CD14-positive monocyte (primary cell): ENCODE measurements at regions not wholly inside any gene's neighbourhood (a gene's known extent, or its start where the extent isn't known, plus 50 kb on each side); places are given as distances from the start of the nearest gene placed in this dataset.

ENCODE experiments used
- DNase-seq, 3 donors: peaks; one replicate each; pipeline ENCODE4 v3.0.0-alpha.2; 2011 to 2022
- H2AFZ ChIP-seq: 2 replicates; pipeline ENCODE4 v1.6.0; 2012; ENCODE audit warnings: mild to moderate bottlenecking, low read depth, low read length, inconsistent platforms; ENCODE audit not compliant: insufficient read depth, poor library complexity, severe bottlenecking
- H3K27ac ChIP-seq, 2 donors: 1 replicate in 1 of 2; 2 replicates in 1 of 2; pipeline ENCODE4 v1.5.1; 2012 to 2013; ENCODE audit warnings: low read length in 2 of 2, control low read depth in 1 of 2, inconsistent platforms in 1 of 2, low read depth in 1 of 2, mild to moderate bottlenecking in 1 of 2
- H3K27me3 ChIP-seq, 2 donors: one replicate each; pipeline versions ENCODE4 v1.6.0 to v1.6.1; 2011 to 2013; ENCODE audit warnings: low read length in 2 of 2; ENCODE audit not compliant: control insufficient read depth in 2 of 2, insufficient read depth in 2 of 2
- H3K36me3 ChIP-seq, 2 donors: replicated peaks in 1 of 2; 1 replicate in 1 of 2; 2 replicates in 1 of 2; pipeline versions ENCODE4 v1.5.1 to v1.6.1; 2012 to 2013; ENCODE audit warnings: low read length in 2 of 2, control low read depth in 1 of 2, inconsistent platforms in 1 of 2, mild to moderate bottlenecking in 1 of 2; ENCODE audit not compliant: insufficient read depth in 2 of 2, control insufficient read depth in 1 of 2
- H3K4me1 ChIP-seq, 2 donors: 1 replicate in 1 of 2; 2 replicates in 1 of 2; pipeline versions ENCODE4 v1.5.1 to v1.6.1; 2012 to 2013; ENCODE audit warnings: low read length in 2 of 2, control low read depth in 1 of 2, inconsistent platforms in 1 of 2, mild to moderate bottlenecking in 1 of 2, moderate library complexity in 1 of 2; ENCODE audit not compliant: insufficient read depth in 2 of 2, control insufficient read depth in 1 of 2
- H3K4me2 ChIP-seq: replicated peaks from 2 replicates; pipeline ENCODE3; 2012; ENCODE audit warnings: low read length, moderate library complexity, mild to moderate bottlenecking; ENCODE audit not compliant: poor library complexity, severe bottlenecking; ENCODE audit errors: extremely low read depth
- H3K4me3 ChIP-seq, 3 experiments: fragments of 200-600 bp in 1 of 3; sonication (generic) in 1 of 3; replicated peaks in 1 of 3; 1 replicate in 2 of 3; 2 replicates in 1 of 3; pipeline ENCODE4 v1.5.1; 2011 to 2013; ENCODE audit warnings: low read length in 3 of 3, mild to moderate bottlenecking in 3 of 3, control low read depth in 2 of 3, low read depth in 2 of 3, inconsistent platforms in 1 of 3, moderate library complexity in 1 of 3
- H3K79me2 ChIP-seq: 2 replicates; pipeline ENCODE4 v1.6.0; 2012; ENCODE audit warnings: mild to moderate bottlenecking, control low read depth, inconsistent platforms, low read length, moderate library complexity; ENCODE audit not compliant: insufficient read depth
- H3K9ac ChIP-seq: 2 replicates; pipeline ENCODE4 v1.6.0; 2017; ENCODE audit warnings: low read length, mild to moderate bottlenecking; ENCODE audit not compliant: insufficient read depth, poor library complexity, severe bottlenecking
- H3K9me3 ChIP-seq, 2 donors: replicated peaks in 1 of 2; 1 replicate in 1 of 2; 2 replicates in 1 of 2; pipeline versions ENCODE4 v1.5.1 to v1.6.1; 2012 to 2013; ENCODE audit warnings: low read length in 2 of 2, control low read depth in 1 of 2; ENCODE audit not compliant: control insufficient read depth in 1 of 2, insufficient read depth in 1 of 2
- H4K20me1 ChIP-seq: 2 replicates; pipeline ENCODE4 v1.6.0; 2012; ENCODE audit warnings: mild to moderate bottlenecking, low read length, control low read depth, moderate library complexity; ENCODE audit not compliant: insufficient read depth
- H3K27ac Mint-ChIP-seq, 7 donors: one replicate each; pipeline ENCODE4 v1.8.0; 2020; ENCODE audit warnings: mild to moderate bottlenecking in 7 of 7, mixed read lengths in 7 of 7, moderate library complexity in 6 of 7, inconsistent platforms in 2 of 7
- H3K27me3 Mint-ChIP-seq, 3 donors: one replicate each; pipeline ENCODE4 v1.8.0; 2021 to 2022; ENCODE audit warnings: low read depth in 3 of 3, mild to moderate bottlenecking in 3 of 3, mixed read lengths in 3 of 3, moderate library complexity in 3 of 3, inconsistent platforms in 1 of 3
- H3K36me3 Mint-ChIP-seq, 2 donors: one replicate each; pipeline ENCODE4 v1.8.0; 2020; ENCODE audit warnings: mixed read lengths in 2 of 2, inconsistent platforms in 1 of 2, mild to moderate bottlenecking in 1 of 2
- H3K4me1 Mint-ChIP-seq: one replicate; pipeline ENCODE4 v1.8.0; 2020; ENCODE audit warnings: mild to moderate bottlenecking, mixed read lengths
- H3K4me3 Mint-ChIP-seq, 2 donors: one replicate each; pipeline ENCODE4 v1.8.0; 2020; ENCODE audit warnings: mild to moderate bottlenecking in 2 of 2, mixed read lengths in 2 of 2, moderate library complexity in 1 of 2
- H3K9me3 Mint-ChIP-seq, 7 donors: one replicate each; pipeline ENCODE4 v1.8.0; 2020 to 2022; ENCODE audit warnings: mixed read lengths in 7 of 7, mild to moderate bottlenecking in 6 of 7, moderate library complexity in 6 of 7, inconsistent platforms in 2 of 7
- WGBS: methylation state at CpG from one replicate; pipeline ENCODE4 v1.1.5; 2013; ENCODE audit warnings: missing lambda C conversion rate; ENCODE audit not compliant: insufficient coverage; 5-methylcytosine and 5-hydroxymethylcytosine counted together
- intact Hi-C, 2 donors: fragments of 100-400 bp; cut with micrococcal nuclease; formaldehyde crosslinking; loops; one replicate each; pipeline versions ENCODE4 v1.15.0 to v1.15.1; 2023
- TF ChIP-seq, protein P1 (sequence below): fragments of 200-600 bp; IDR thresholded peaks from one replicate; pipeline ENCODE4 v1.8.0; 2022; ENCODE audit warnings: antibody characterized with exemption, mild to moderate bottlenecking

DNA sequence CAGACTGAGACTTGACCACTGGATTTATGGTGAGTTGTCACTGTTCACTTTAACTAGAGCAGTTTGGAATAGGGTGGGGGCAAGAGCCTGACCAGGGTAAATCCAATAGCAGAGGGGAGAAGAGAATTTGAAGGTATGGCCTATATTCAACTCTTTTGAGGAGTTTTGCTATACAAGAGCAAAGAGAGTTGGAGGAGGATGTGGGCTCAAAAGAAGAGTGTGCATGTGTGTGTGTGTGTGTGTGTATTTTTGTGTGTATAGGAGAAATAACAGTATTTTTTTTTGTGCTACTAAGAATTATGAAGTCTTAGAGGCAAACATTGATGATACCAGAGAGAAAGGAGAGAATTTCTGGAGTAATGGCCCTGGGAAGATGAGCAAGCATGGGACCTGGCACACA lies 164.8 kb upstream of the JUN start:
- Histone ChIP-seq H3K27ac (no peak overlapping the region), H3K4me3 (no peak overlapping the region), H4K20me1 (no peaks in the 10 kb centered on the region), H3K9ac (no peak overlapping the region), H3K4me1 (peaks cover under 1 to 9% of the 10 kb centered on the region in 2 donors), H3K79me2 (no peaks in the 10 kb centered on the region), H3K27me3 (no peaks in the 10 kb centered on the region), H3K4me2 (no peak overlapping the region), H3K9me3 (no peaks in the 10 kb centered on the region), H3K36me3 (no peaks in the 10 kb centered on the region), H2AFZ (peak overlapping the region; percentile 32)
- Mint-ChIP-seq H3K4me1 (peaks cover 31% of the 10 kb centered on the region), H3K9me3 (peaks cover 0 to 7% (median 3%) of the 10 kb centered on the region in 7 donors), H3K4me3 (no peak overlapping the region), H3K27me3 (peaks cover 0 to 2% (median 1%) of the 10 kb centered on the region in 3 donors), H3K36me3 (peaks cover 0 to 2% of the 10 kb centered on the region in 2 donors), H3K27ac (no peak overlapping the region)
- TF ChIP-seq, protein P1, sequence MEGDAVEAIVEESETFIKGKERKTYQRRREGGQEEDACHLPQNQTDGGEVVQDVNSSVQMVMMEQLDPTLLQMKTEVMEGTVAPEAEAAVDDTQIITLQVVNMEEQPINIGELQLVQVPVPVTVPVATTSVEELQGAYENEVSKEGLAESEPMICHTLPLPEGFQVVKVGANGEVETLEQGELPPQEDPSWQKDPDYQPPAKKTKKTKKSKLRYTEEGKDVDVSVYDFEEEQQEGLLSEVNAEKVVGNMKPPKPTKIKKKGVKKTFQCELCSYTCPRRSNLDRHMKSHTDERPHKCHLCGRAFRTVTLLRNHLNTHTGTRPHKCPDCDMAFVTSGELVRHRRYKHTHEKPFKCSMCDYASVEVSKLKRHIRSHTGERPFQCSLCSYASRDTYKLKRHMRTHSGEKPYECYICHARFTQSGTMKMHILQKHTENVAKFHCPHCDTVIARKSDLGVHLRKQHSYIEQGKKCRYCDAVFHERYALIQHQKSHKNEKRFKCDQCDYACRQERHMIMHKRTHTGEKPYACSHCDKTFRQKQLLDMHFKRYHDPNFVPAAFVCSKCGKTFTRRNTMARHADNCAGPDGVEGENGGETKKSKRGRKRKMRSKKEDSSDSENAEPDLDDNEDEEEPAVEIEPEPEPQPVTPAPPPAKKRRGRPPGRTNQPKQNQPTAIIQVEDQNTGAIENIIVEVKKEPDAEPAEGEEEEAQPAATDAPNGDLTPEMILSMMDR = no peak
- intact Hi-C loops = no loop called here
- no peak for DNase-seq

DNA sequence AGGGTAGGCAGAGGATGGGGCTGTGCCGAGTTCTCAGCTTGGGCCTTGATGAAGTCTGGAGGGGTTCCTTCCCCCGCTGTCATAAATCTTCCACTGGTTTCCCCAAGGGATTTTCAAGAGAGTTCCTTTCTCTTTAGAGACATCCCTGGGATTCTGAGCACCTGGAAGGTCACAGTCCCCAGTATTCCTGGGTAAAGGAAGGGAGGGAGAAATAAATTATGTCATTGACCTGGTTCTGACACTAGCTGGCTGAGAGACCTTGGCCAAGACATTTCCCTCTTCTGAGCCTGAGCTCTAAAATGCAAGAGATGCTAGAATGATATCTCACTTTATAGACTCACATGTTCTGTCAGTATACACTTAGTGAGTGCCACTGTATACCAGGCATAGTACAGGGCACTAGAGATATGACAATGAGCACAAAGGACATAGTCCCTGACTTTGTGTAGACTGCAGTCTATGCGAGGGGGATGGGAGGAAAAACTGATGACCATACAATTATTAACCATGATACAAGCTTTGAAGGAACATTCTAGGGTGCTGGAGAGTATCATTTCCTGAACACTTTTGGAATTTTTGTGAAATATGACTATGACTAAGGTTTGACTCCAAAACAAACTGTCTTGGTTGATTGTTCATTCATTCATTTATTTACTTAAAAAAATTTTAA lies 165.8 kb upstream of the JUN start:
- intact Hi-C loops = no loop called here

More for the DNA sequence above, 165.8 kb upstream of the JUN start:
- Mint-ChIP-seq H3K4me1 (peaks cover 21% of the 10 kb centered on the region), H3K27me3 (peaks cover 0 to 2% (median 1%) of the 10 kb centered on the region in 3 donors), H3K4me3 (no peak overlapping the region), H3K27ac (peak overlapping the region in 3 of 7 donors; percentile 14 to 60 (median 28)), H3K9me3 (peaks cover 0 to 7% (median 4%) of the 10 kb centered on the region in 7 donors), H3K36me3 (peaks cover 0 to 2% of the 10 kb centered on the region in 2 donors)
- no peak for DNase-seq
- Histone ChIP-seq H3K79me2 (no peaks in the 10 kb centered on the region), H2AFZ (no peak overlapping the region), H4K20me1 (no peaks in the 10 kb centered on the region), H3K9me3 (no peaks in the 10 kb centered on the region), H3K4me3 (no peak overlapping the region), H3K4me2 (no peak overlapping the region), H3K4me1 (peaks cover 0 to 5% of the 10 kb centered on the region in 2 donors), H3K27me3 (no peaks in the 10 kb centered on the region), H3K9ac (no peak overlapping the region), H3K27ac (no peak overlapping the region), H3K36me3 (no peaks in the 10 kb centered on the region)
- TF ChIP-seq, protein P1 = no peak
- WGBS = no CpG with 5 or more reads among the region's 3 CpGs
